ENCODE measurements at regions not wholly inside any gene's neighbourhood (a gene's known extent, or its start where the extent isn't known, plus 50 kb on each side); places are given as distances from the start of the nearest gene placed in this dataset.

GRCh38 chr2:18301421-18302139, 258.9 kb downstream of the RDH14 start:
- TF ChIP-seq CTCF (IDR thresholded peaks at IDR 0.05) = no peak
- no peak for TF ChIP-seq POLR2A (IDR thresholded peaks at IDR 0.05)
